ENCODE measurements at regions not wholly inside any gene's neighbourhood (a gene's known extent, or its start where the extent isn't known, plus 50 kb on each side); places are given as distances from the start of the nearest gene placed in this dataset.

- TF ChIP-seq JUNB (IDR thresholded peaks at IDR 0.05; ENCODE audit: unreplicated experiment) = no peak
- TF ChIP-seq STAT1 (IDR thresholded peaks at IDR 0.05; ENCODE audit: unreplicated experiment) = no peak
- no peak for TF ChIP-seq EZH2 (IDR thresholded peaks at IDR 0.05; ENCODE audit: low read depth, unreplicated experiment)
- TF ChIP-seq POLR2AphosphoS5 (IDR thresholded peaks at IDR 0.05; ENCODE audit: low read depth) = no peak
- TF ChIP-seq, protein P1, sequence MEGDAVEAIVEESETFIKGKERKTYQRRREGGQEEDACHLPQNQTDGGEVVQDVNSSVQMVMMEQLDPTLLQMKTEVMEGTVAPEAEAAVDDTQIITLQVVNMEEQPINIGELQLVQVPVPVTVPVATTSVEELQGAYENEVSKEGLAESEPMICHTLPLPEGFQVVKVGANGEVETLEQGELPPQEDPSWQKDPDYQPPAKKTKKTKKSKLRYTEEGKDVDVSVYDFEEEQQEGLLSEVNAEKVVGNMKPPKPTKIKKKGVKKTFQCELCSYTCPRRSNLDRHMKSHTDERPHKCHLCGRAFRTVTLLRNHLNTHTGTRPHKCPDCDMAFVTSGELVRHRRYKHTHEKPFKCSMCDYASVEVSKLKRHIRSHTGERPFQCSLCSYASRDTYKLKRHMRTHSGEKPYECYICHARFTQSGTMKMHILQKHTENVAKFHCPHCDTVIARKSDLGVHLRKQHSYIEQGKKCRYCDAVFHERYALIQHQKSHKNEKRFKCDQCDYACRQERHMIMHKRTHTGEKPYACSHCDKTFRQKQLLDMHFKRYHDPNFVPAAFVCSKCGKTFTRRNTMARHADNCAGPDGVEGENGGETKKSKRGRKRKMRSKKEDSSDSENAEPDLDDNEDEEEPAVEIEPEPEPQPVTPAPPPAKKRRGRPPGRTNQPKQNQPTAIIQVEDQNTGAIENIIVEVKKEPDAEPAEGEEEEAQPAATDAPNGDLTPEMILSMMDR (conservative IDR thresholded peaks at IDR 0.05; ENCODE audit: low read depth in 2 of 2) = no peak
- no peak for TF ChIP-seq ZNF331 (CRISPR knock-in tag; IDR thresholded peaks at IDR 0.05; ENCODE audit: low read depth)
Observed at GRCh38 chr14:106268013-106268727, 741.8 kb downstream of the TMEM121 start (continued).

- no peaks in the 10 kb centered on the region for H3K27me3 ChIP-seq (ENCODE audit: insufficient read depth)
- no peaks in the 10 kb centered on the region for H3K9me2 ChIP-seq (ENCODE audit: insufficient read depth)
- no peak overlapping the region for H3K4me3 ChIP-seq
- H3K27ac ChIP-seq (ENCODE audit: low read depth) = no peak overlapping the region
- H3K4me1 ChIP-seq (ENCODE audit: insufficient read depth) = no peaks in the 10 kb centered on the region
- no peaks in the 10 kb centered on the region for H3K4me1 Mint-ChIP-seq
- no peaks in the 10 kb centered on the region for H3K79me2 ChIP-seq (replicated peaks; ENCODE audit: insufficient read depth)
- peaks cover 19% of the 10 kb centered on the region for H3K36me3 ChIP-seq (ENCODE audit: insufficient read depth)
- H3K9me3 Mint-ChIP-seq = peaks cover 97% of the 10 kb centered on the region
- H3F3A ChIP-seq (replicated peaks; ENCODE audit: low read depth) = no peaks in the 10 kb centered on the region
- peaks cover 7% of the 10 kb centered on the region for H3K27me3 Mint-ChIP-seq (ENCODE audit: insufficient read depth, low read depth, poor library complexity)
- H2AFZ ChIP-seq = no peak overlapping the region
- peaks cover 52% of the 10 kb centered on the region for H3K36me3 Mint-ChIP-seq (ENCODE audit: low read depth)
- H4K20me1 ChIP-seq (replicated peaks; ENCODE audit: insufficient read depth) = no peaks in the 10 kb centered on the region
- ATAC-seq (no peak), DNase-seq (ENCODE audit: low spot score) (no peak)
- H3K27ac Mint-ChIP-seq = no peak overlapping the region
- no peak overlapping the region for H3K4me2 ChIP-seq
- H3K4me3 Mint-ChIP-seq = no peak overlapping the region
- no peak for TF ChIP-seq EZH2phosphoT487 (IDR thresholded peaks at IDR 0.05; ENCODE audit: unreplicated experiment)
- no peak for TF ChIP-seq JUNB (IDR thresholded peaks at IDR 0.05; ENCODE audit: unreplicated experiment)
- TF ChIP-seq ZNF331 (CRISPR knock-in tag; IDR thresholded peaks at IDR 0.05; ENCODE audit: low read depth) = no peak
- no peak for TF ChIP-seq CREB1 (CRISPR knock-in tag; IDR thresholded peaks at IDR 0.05; ENCODE audit: low read depth)
- TF ChIP-seq, protein P2, sequence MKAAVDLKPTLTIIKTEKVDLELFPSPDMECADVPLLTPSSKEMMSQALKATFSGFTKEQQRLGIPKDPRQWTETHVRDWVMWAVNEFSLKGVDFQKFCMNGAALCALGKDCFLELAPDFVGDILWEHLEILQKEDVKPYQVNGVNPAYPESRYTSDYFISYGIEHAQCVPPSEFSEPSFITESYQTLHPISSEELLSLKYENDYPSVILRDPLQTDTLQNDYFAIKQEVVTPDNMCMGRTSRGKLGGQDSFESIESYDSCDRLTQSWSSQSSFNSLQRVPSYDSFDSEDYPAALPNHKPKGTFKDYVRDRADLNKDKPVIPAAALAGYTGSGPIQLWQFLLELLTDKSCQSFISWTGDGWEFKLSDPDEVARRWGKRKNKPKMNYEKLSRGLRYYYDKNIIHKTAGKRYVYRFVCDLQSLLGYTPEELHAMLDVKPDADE (IDR thresholded peaks at IDR 0.05) = no peak
- TF ChIP-seq NANOG (IDR thresholded peaks at IDR 0.05; ENCODE audit: borderline replicate concordance) = no peak
- no peak for TF ChIP-seq EZH2 (IDR thresholded peaks at IDR 0.05; ENCODE audit: low read depth, unreplicated experiment)
- no peak for TF ChIP-seq POLR2AphosphoS5 (IDR thresholded peaks at IDR 0.05; ENCODE audit: low read depth)
- no peak for TF ChIP-seq ZNF114 (CRISPR knock-in tag; IDR thresholded peaks at IDR 0.05)
- no peak for TF ChIP-seq ZNF462 (CRISPR knock-in tag; IDR thresholded peaks at IDR 0.05)
Observed at GRCh38 chr14:106269029-106269428, 742.6 kb downstream of the TMEM121 start.
